RWPE2 (cell line): ENCODE measurements at regions not wholly inside any gene's neighbourhood (a gene's known extent, or its start where the extent isn't known, plus 50 kb on each side); places are given as distances from the start of the nearest gene placed in this dataset.

Experiments used
- ATAC-seq: fragments of 200-7000 bp; cut with Tn5 transposase; 3 replicates; pipeline ENCODE4 v1.9.1; 2021; ENCODE audit warnings: low read depth
- DNase-seq: peaks from one replicate; pipeline ENCODE4 v3.0.0-alpha.2; 2020; ENCODE audit warnings: low spot score
- H3K27ac ChIP-seq: fragments of 450-650 bp; 2 replicates; pipeline ENCODE4 v1.5.1; 2017; ENCODE audit warnings: mild to moderate bottlenecking; ENCODE audit not compliant: poor library complexity, severe bottlenecking
- H3K27me3 ChIP-seq: fragments of 250-450 bp; sonication (Bioruptor Pico); 2 replicates; pipeline ENCODE4 v1.5.1; 2021; ENCODE audit warnings: mild to moderate bottlenecking, moderate library complexity; ENCODE audit not compliant: insufficient read depth, poor library complexity, severe bottlenecking
- H3K36me3 ChIP-seq: fragments of 250-450 bp; sonication (Bioruptor Pico); 2 replicates; pipeline ENCODE4 v1.5.1; 2020; ENCODE audit warnings: low read depth, mild to moderate bottlenecking, moderate library complexity
- H3K4me1 ChIP-seq: fragments of 250-450 bp; sonication (Bioruptor Pico); 2 replicates; pipeline ENCODE4 v1.5.1; 2021; ENCODE audit warnings: mild to moderate bottlenecking, moderate library complexity; ENCODE audit not compliant: insufficient read depth, poor library complexity, severe bottlenecking
- H3K4me3 ChIP-seq: fragments of 250-450 bp; sonication (Bioruptor Pico); 2 replicates; pipeline ENCODE4 v1.5.1; 2021; ENCODE audit warnings: mild to moderate bottlenecking, moderate library complexity; ENCODE audit not compliant: severe bottlenecking
- H3K9me3 ChIP-seq: fragments of 250-450 bp; sonication (Bioruptor Pico); 2 replicates; pipeline ENCODE4 v1.5.1; 2021; ENCODE audit warnings: mild to moderate bottlenecking, moderate library complexity; ENCODE audit not compliant: severe bottlenecking
- CTCF ChIP-seq: fragments of 450-650 bp; IDR thresholded peaks from one replicate; pipeline ENCODE4 v1.5.1; 2017; ENCODE audit warnings: mild to moderate bottlenecking, moderate library complexity; ENCODE audit not compliant: poor library complexity, severe bottlenecking

- no peak overlapping the region for H3K4me3 ChIP-seq
- H3K27me3 ChIP-seq = no peaks in the 10 kb centered on the region
- no peak for ATAC-seq
- no peak for TF ChIP-seq CTCF
- H3K9me3 ChIP-seq = no peaks in the 10 kb centered on the region
- H3K36me3 ChIP-seq = no peaks in the 10 kb centered on the region
- no peak for DNase-seq
- H3K4me1 ChIP-seq = peaks cover 15% of the 10 kb centered on the region
- no peak overlapping the region for H3K27ac ChIP-seq
These were observed 455.1 kb downstream of the EFNA5 start for GRCh38 chr5:107215611-107216010.

- DNase-seq = no peak
These were observed 457.7 kb downstream of the EFNA5 start for GRCh38 chr5:107213025-107213424.

GRCh38 chr5:107211630-107212029 lies 459.1 kb downstream of the EFNA5 start:
- DNase-seq (no peak), ATAC-seq (no peak)
- Histone ChIP-seq H3K4me3 (no peak overlapping the region), H3K27me3 (no peaks in the 10 kb centered on the region), H3K4me1 (no peaks in the 10 kb centered on the region), H3K27ac (no peak overlapping the region), H3K36me3 (no peaks in the 10 kb centered on the region), H3K9me3 (no peaks in the 10 kb centered on the region)
- no peak for TF ChIP-seq CTCF

More at GRCh38 chr5:107213025-107213424, 457.7 kb downstream of the EFNA5 start:
- no peak for ATAC-seq
- Histone ChIP-seq H3K27ac (no peak overlapping the region), H3K4me3 (no peak overlapping the region), H3K9me3 (no peaks in the 10 kb centered on the region), H3K36me3 (no peaks in the 10 kb centered on the region), H3K27me3 (no peaks in the 10 kb centered on the region), H3K4me1 (peaks cover 8% of the 10 kb centered on the region)
- TF ChIP-seq CTCF = no peak

GRCh38 chr5:107208867-107209266 lies 461.9 kb downstream of the EFNA5 start:
- no peaks in the 10 kb centered on the region for H3K4me1 ChIP-seq
- H3K27me3 ChIP-seq = no peaks in the 10 kb centered on the region
- no peak overlapping the region for H3K27ac ChIP-seq
- H3K4me3 ChIP-seq = no peak overlapping the region
- ATAC-seq = no peak
- DNase-seq = no peak
- no peak for TF ChIP-seq CTCF
- no peaks in the 10 kb centered on the region for H3K9me3 ChIP-seq
- no peaks in the 10 kb centered on the region for H3K36me3 ChIP-seq

GRCh38 chr5:107204413-107204812 lies 466.3 kb downstream of the EFNA5 start:
- Histone ChIP-seq H3K4me1 (no peaks in the 10 kb centered on the region), H3K27me3 (no peaks in the 10 kb centered on the region), H3K36me3 (no peaks in the 10 kb centered on the region), H3K4me3 (no peak overlapping the region), H3K9me3 (no peaks in the 10 kb centered on the region), H3K27ac (no peak overlapping the region)
- TF ChIP-seq CTCF = no peak
- no peak for ATAC-seq
- no peak for DNase-seq
